Ureter (tissue), 1 donor: ENCODE measurements at regions not wholly inside any gene's neighbourhood (a gene's known extent, or its start where the extent isn't known, plus 50 kb on each side); places are given as distances from the start of the nearest gene placed in this dataset.
"Not testable (repeated sequence)": the region's sequence is repeated elsewhere in the genome, so short reads cannot be mapped to it uniquely, and the experiment has no call there.

ENCODE experiments used
- DNase-seq: peaks from one replicate; pipeline ENCODE4 v3.0.0-alpha.2; 2020; ENCODE audit warnings: low spot score
- donor health status: DM: yes; HTN: yes; CAD: no.

- DNase-seq = no peak
Measured at GRCh38 chr2:5612666-5613065, 79.5 kb upstream of the SOX11 start.

GRCh38 chr2:5616019-5616418 lies 76.2 kb upstream of the SOX11 start:
- DNase-seq = no peak

- DNase-seq = no peak
Measured at GRCh38 chr2:5617358-5617757, 74.8 kb upstream of the SOX11 start.

- no peak for DNase-seq
Measured at GRCh38 chr2:5617796-5618195, 74.4 kb upstream of the SOX11 start.

- DNase-seq = no peak
Measured at GRCh38 chr2:5618271-5618670, 73.9 kb upstream of the SOX11 start.

GRCh38 chr2:5625556-5626065 lies 66.6 kb upstream of the SOX11 start:
- DNase-seq = not testable (repeated sequence)

- DNase-seq = not testable (repeated sequence)
Measured at GRCh38 chr2:5628484-5628883, 63.7 kb upstream of the SOX11 start.

- DNase-seq = not testable (repeated sequence)
Measured at GRCh38 chr2:5629510-5629909, 62.7 kb upstream of the SOX11 start.

GRCh38 chr2:5637051-5637450 lies 55.1 kb upstream of the SOX11 start:
- not testable (repeated sequence) for DNase-seq
